ENCODE measurements at regions not wholly inside any gene's neighbourhood (a gene's known extent, or its start where the extent isn't known, plus 50 kb on each side); places are given as distances from the start of the nearest gene placed in this dataset.

GRCh38 chr10:4661511-4662255, 164.3 kb upstream of the AKR1E2 start:
- H3K9me3 ChIP-seq = no peaks in the 10 kb centered on the region
- H3K4me1 ChIP-seq = peaks cover 46% of the 10 kb centered on the region
- peak; percentile 90 to 93 for DNase-seq (ENCODE audit: low spot score in 2 of 2)
- H3K36me3 ChIP-seq = no peaks in the 10 kb centered on the region
- no peak overlapping the region for H3K4me3 ChIP-seq
- WGBS = 56% methylated on average over 16 of the region's 16 CpGs
- no peaks in the 10 kb centered on the region for H3K27me3 ChIP-seq
- H3K27ac ChIP-seq = peak overlapping the region; percentile 89
- TF ChIP-seq EP300 (IDR thresholded peaks at IDR 0.05) (no peak), POLR2AphosphoS5 (IDR thresholded peaks at IDR 0.05) (peak in 2 of 3 donors; percentile 47 to 79), POLR2A (IDR thresholded peaks at IDR 0.05) (peak in 1 of 2 donors; percentile 33), CTCF (IDR thresholded peaks at IDR 0.05) (no peak)

GRCh38 chr10:4658777-4659176, 167.2 kb upstream of the AKR1E2 start:
- H3K9me3 ChIP-seq = no peaks in the 10 kb centered on the region
- no peak for DNase-seq (ENCODE audit: low spot score in 2 of 2)
- no peak overlapping the region for H3K4me3 ChIP-seq
- H3K36me3 ChIP-seq = no peaks in the 10 kb centered on the region
- H3K27ac ChIP-seq = no peak overlapping the region
- 49% methylated on average over 8 of the region's 8 CpGs for WGBS
- no peaks in the 10 kb centered on the region for H3K27me3 ChIP-seq
- TF ChIP-seq POLR2AphosphoS5 (IDR thresholded peaks at IDR 0.05) = no peak
- no peak for TF ChIP-seq EP300 (IDR thresholded peaks at IDR 0.05)
- TF ChIP-seq CTCF (IDR thresholded peaks at IDR 0.05) = no peak
- TF ChIP-seq POLR2A (IDR thresholded peaks at IDR 0.05) = no peak
- peaks cover 42% of the 10 kb centered on the region for H3K4me1 ChIP-seq

- Histone ChIP-seq H3K9me3 (no peaks in the 10 kb centered on the region), H3K4me1 (peaks cover 31% of the 10 kb centered on the region), H3K4me3 (no peak overlapping the region), H3K36me3 (no peaks in the 10 kb centered on the region), H3K27ac (no peak overlapping the region), H3K27me3 (no peaks in the 10 kb centered on the region)
- WGBS = 14% methylated on average over 7 of the region's 7 CpGs
- no peak for DNase-seq (ENCODE audit: low spot score in 2 of 2)
- TF ChIP-seq POLR2AphosphoS5 (IDR thresholded peaks at IDR 0.05) (peak in 1 of 3 donors; percentile 23), POLR2A (IDR thresholded peaks at IDR 0.05) (no peak), CTCF (IDR thresholded peaks at IDR 0.05) (peak; percentile 81 to 91)
Measured at GRCh38 chr10:4656576-4657194, 169.3 kb upstream of the AKR1E2 start.

GRCh38 chr10:4655879-4656278, 170.1 kb upstream of the AKR1E2 start:
- H3K27me3 ChIP-seq = no peaks in the 10 kb centered on the region
- 54% methylated on average over 5 of the region's 5 CpGs for WGBS
- no peak overlapping the region for H3K27ac ChIP-seq
- DNase-seq (ENCODE audit: low spot score in 2 of 2) = no peak
- H3K36me3 ChIP-seq = no peaks in the 10 kb centered on the region
- H3K4me3 ChIP-seq = no peak overlapping the region
- no peak for TF ChIP-seq POLR2AphosphoS5 (IDR thresholded peaks at IDR 0.05)
- no peak for TF ChIP-seq EP300 (IDR thresholded peaks at IDR 0.05)
- no peak for TF ChIP-seq POLR2A (IDR thresholded peaks at IDR 0.05)
- no peak for TF ChIP-seq CTCF (IDR thresholded peaks at IDR 0.05)
- H3K4me1 ChIP-seq = peaks cover 30% of the 10 kb centered on the region
- no peaks in the 10 kb centered on the region for H3K9me3 ChIP-seq

- no peak overlapping the region for H3K27ac ChIP-seq
- DNase-seq (ENCODE audit: low spot score in 2 of 2) = no peak
- WGBS = 86% methylated on average over 3 of the region's 3 CpGs
- H3K9me3 ChIP-seq = no peaks in the 10 kb centered on the region
- H3K4me1 ChIP-seq = peaks cover 33% of the 10 kb centered on the region
- TF ChIP-seq EP300 (IDR thresholded peaks at IDR 0.05) = no peak
- no peak for TF ChIP-seq POLR2A (IDR thresholded peaks at IDR 0.05)
- no peak for TF ChIP-seq CTCF (IDR thresholded peaks at IDR 0.05)
- TF ChIP-seq POLR2AphosphoS5 (IDR thresholded peaks at IDR 0.05) = no peak
- no peaks in the 10 kb centered on the region for H3K36me3 ChIP-seq
- H3K4me3 ChIP-seq = no peak overlapping the region
- H3K27me3 ChIP-seq = no peaks in the 10 kb centered on the region
Measured at GRCh38 chr10:4655406-4655805, 170.6 kb upstream of the AKR1E2 start.
